Putamen (tissue), 1 donor: ENCODE measurements at regions not wholly inside any gene's neighbourhood (a gene's known extent, or its start where the extent isn't known, plus 50 kb on each side); places are given as distances from the start of the nearest gene placed in this dataset.
"Not testable (repeated sequence)": the region's sequence is repeated elsewhere in the genome, so short reads cannot be mapped to it uniquely, and the experiment has no call there.

ENCODE experiments used
- DNase-seq: peaks from one replicate; pipeline ENCODE4 v3.0.0-alpha.2; 2016; ENCODE audit warnings: low spot score

GRCh38 chr2:146405402-146406309 is 1439.2 kb upstream of the ACVR2A start:
- DNase-seq: not testable (repeated sequence)

- DNase-seq: not testable (repeated sequence)
These were observed 1441.2 kb upstream of the ACVR2A start for GRCh38 chr2:146403546-146404160.

GRCh38 chr2:146392631-146393030 is 1452.2 kb upstream of the ACVR2A start:
- DNase-seq: no peak

GRCh38 chr2:146392186-146392585 is 1452.6 kb upstream of the ACVR2A start:
- no peak for DNase-seq

- DNase-seq: no peak
These were observed 1456.1 kb upstream of the ACVR2A start for GRCh38 chr2:146388757-146389156.

- DNase-seq: no peak
These were observed 1458.7 kb upstream of the ACVR2A start for GRCh38 chr2:146386096-146386495.

GRCh38 chr2:146385031-146385430 is 1459.8 kb upstream of the ACVR2A start:
- no peak for DNase-seq

GRCh38 chr2:146376511-146377064 is 1468.2 kb upstream of the ACVR2A start:
- no peak for DNase-seq

GRCh38 chr2:146374505-146374904 is 1470.3 kb upstream of the ACVR2A start:
- DNase-seq: no peak

- DNase-seq: not testable (repeated sequence)
These were observed 1473.5 kb upstream of the ACVR2A start for GRCh38 chr2:146371364-146371763.

- DNase-seq: no peak
These were observed 1474.0 kb upstream of the ACVR2A start for GRCh38 chr2:146370826-146371225.

GRCh38 chr2:146366276-146366675 is 1478.6 kb upstream of the ACVR2A start:
- DNase-seq: no peak

GRCh38 chr2:146365041-146365440 is 1479.8 kb upstream of the ACVR2A start:
- no peak for DNase-seq

GRCh38 chr2:146363731-146364130 is 1481.1 kb upstream of the ACVR2A start:
- no peak for DNase-seq

- no peak for DNase-seq
These were observed 1493.1 kb upstream of the ACVR2A start for GRCh38 chr2:146351689-146352088.

- DNase-seq: no peak
These were observed 1495.5 kb upstream of the ACVR2A start for GRCh38 chr2:146349334-146349733.

GRCh38 chr2:146324951-146325350 is 1519.9 kb upstream of the ACVR2A start:
- no peak for DNase-seq

GRCh38 chr2:146323564-146323963 is 1521.3 kb upstream of the ACVR2A start:
- no peak for DNase-seq

GRCh38 chr2:146321175-146321574 is 1523.7 kb upstream of the ACVR2A start:
- no peak for DNase-seq

- no peak for DNase-seq
These were observed 1526.9 kb upstream of the ACVR2A start for GRCh38 chr2:146317959-146318358.

- DNase-seq: no peak
These were observed 1531.9 kb upstream of the ACVR2A start for GRCh38 chr2:146312899-146313298.

- DNase-seq: no peak
These were observed 1539.7 kb upstream of the ACVR2A start for GRCh38 chr2:146305164-146305563.

GRCh38 chr2:146301287-146301686 is 1543.5 kb upstream of the ACVR2A start:
- no peak for DNase-seq
